GM18870 (cell line): ENCODE measurements at regions not wholly inside any gene's neighbourhood (a gene's known extent, or its start where the extent isn't known, plus 50 kb on each side); places are given as distances from the start of the nearest gene placed in this dataset.

Experiments
- ATAC-seq: cut with Tn5 transposase; IDR thresholded peaks from one replicate; pipeline ENCODE4 v1.9.1; 2021; ENCODE audit warnings: moderate library complexity; ENCODE audit not compliant: unreplicated experiment

DNA sequence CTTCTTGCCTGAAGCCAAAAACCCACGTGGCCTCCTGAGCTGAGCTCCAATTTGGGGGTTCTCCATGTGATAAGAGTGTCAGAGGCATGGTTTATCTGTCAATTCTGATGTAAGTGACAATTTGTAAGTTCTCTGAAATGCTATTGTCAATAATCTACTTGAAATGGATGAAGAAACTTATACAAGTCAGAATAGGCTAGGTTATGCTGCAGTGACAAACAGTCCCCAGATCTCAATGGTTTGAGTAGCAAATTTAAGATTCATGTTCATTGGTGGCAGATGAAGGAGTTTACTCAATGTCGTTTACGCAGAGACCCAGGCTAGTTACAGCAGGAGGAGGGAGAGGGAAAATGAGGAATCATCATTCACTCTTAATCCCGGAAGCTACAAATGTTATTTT is 352.4 kb downstream of the KIF16B start:
- ATAC-seq: no peak

DNA sequence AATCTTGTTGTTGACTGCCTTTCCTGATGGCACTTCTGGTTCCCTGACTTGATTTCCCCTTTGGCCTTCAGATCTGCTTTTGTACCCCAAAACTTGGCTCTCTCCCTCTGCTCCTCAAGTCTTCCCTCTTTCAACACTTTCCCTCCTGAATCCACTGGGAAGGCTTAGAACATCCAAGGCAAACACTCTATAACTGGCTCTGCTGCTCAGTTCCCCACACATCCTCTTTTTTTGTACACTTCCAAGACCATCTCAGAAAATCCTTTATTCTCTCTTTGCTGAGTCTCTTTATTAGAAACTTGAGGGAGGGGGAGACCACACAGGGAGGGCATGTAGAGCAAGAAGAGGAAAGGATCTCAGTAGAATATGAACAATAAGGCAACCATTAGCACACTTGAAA is 354.1 kb downstream of the KIF16B start:
- no peak for ATAC-seq

DNA sequence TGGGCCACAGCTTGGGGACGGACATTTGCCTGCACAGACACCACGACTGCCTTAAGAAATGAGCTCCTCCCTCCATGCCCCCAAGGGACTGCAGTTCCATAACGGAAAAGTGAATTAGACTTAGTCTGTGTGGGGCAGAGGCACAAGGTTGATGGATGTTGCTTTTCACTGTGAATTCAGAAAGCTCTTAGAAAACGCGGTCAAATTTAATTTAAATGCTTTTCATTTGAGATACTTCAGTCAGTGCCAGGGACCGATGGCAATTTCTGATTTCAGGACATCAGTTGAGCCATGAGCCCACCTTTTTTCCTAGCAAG is 356.4 kb downstream of the KIF16B start:
- ATAC-seq: no peak

DNA sequence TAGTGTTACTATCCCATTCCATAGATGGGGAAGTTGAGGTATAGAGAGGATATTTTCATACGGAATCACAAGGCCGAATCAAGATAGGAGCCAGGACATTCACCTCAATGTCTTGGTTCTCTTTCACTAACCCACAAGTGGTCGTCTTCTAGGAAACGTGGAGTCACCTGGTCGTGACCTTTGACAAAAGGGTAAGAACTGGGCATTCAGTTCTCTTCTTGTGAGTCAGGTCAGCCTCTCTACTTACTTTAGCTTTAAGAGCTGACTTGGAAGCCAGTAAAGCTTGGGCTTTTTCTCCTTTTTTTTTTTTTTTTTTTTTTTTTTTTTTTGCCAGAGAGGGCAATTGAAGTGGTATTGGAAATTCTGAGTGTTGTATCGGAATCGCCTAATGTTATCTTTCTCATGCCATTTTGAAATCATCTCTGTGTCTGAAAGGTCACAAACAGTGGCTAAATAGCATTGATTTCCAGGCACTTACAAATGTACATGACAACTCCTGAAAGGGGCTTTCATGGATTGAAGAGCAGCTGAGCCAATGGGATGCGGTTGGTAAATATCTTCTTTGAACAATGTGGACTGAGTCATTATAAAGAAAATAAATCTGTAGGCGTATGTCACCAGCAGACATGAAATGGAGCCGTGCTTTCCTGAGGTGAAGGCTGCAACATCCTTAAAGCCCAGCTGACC is 356.9 kb downstream of the KIF16B start:
- ATAC-seq: no peak

DNA sequence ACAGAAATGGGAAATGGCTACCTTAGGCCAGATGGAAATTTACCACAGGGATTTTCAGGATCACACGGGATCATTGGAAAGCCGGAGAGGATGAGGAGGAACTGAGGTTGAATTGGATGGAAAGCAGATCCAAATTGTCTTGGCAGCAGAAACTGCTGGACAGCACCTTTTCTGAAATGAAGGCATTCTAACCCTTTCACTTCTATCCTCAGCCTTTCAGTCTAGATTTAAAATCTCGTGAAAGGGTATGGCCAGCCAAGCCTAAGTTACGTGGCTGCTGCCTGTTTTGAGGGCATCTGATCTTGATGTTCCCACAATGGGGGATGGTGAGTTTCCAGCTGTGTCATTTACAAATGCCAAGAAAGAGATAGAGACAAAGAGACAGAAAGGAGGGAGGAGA is 358.2 kb downstream of the KIF16B start:
- no peak for ATAC-seq

- no peak for ATAC-seq
Observed at GRCh38 chr20:16212790-16213189, 360.5 kb downstream of the KIF16B start.

GRCh38 chr20:16209951-16210361 is 363.3 kb downstream of the KIF16B start:
- no peak for ATAC-seq

DNA sequence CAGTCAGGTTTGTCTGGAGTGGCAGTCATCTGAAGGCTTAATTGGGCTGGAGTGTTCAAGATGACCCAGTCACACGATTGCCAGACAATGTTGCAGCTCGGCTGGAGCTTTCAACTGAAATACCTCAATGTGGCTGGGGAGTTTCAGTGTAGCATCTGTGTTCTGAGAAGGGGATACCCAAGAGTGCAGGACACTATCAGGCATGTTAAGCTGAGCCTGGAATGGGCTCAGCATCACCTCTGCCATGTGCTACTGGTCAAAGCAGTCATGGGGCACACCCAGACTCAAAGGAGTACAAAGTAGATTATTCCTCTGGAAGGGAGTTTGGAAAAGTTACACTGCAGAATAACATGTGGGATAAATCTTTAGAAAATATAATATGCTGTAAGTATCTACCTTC is 363.9 kb downstream of the KIF16B start:
- no peak for ATAC-seq

DNA sequence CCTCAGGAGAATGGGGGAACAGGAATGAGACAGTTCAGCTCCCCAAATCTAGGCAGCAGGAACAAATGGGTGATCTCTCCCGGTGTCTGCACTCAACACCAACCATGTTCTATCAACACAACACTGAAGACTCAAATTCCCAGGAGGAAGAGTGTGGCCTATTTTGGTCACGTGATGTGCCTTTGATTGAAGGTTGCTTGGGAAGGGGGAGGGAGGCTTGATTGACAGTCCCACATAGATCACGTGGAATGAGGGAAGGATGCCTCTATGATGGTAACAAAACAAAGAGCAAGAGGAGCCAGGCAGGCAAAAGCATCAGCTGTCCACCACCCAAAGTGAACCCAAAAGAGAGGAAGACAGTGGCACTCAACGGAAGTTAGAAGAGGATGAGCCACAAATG is 364.8 kb downstream of the KIF16B start:
- ATAC-seq: no peak

- ATAC-seq: no peak
Observed at GRCh38 chr20:16206817-16207216, 366.4 kb downstream of the KIF16B start.

GRCh38 chr20:16205507-16205906 is 367.7 kb downstream of the KIF16B start:
- no peak for ATAC-seq

GRCh38 chr20:16203096-16203495 is 370.2 kb downstream of the KIF16B start:
- no peak for ATAC-seq

GRCh38 chr20:16201191-16201590 is 372.1 kb downstream of the KIF16B start:
- ATAC-seq: no peak

DNA sequence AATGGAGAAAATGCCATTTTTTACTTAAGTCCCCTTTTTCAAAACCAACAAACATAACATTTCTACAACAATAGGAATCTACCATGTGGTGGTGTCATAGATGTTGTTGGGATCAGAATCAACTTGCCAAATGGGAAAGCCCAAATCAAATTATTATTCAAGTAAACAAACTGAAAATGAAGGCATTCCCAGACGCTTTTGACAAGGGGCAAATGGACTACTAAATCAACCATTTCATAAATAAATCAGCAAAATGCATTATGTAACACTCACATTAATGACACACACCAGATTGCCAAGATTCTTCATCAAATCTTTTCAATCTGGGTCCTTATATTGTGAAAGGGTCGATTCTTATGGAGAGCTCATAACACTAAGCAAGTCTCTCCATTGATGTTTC is 375.6 kb downstream of the KIF16B start:
- ATAC-seq: no peak

DNA sequence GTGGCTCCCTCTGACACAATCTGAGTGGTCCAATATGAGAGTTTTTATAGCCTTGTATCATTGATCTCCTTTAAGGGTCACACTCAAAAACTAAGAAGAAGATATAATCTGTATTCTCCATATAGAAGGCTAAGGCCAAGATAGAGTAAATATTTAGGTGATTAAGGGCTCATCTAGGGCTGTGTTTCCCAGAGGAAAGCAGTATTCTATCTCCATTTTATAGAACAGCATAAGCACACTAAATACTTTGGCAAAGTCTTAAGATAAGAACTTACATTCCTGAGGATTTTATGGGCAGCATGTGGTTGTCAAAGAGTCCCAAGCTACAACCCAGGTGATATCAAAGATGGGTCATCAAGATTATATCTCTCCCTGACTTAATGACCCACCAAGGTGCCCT is 377.6 kb downstream of the KIF16B start:
- no peak for ATAC-seq

DNA sequence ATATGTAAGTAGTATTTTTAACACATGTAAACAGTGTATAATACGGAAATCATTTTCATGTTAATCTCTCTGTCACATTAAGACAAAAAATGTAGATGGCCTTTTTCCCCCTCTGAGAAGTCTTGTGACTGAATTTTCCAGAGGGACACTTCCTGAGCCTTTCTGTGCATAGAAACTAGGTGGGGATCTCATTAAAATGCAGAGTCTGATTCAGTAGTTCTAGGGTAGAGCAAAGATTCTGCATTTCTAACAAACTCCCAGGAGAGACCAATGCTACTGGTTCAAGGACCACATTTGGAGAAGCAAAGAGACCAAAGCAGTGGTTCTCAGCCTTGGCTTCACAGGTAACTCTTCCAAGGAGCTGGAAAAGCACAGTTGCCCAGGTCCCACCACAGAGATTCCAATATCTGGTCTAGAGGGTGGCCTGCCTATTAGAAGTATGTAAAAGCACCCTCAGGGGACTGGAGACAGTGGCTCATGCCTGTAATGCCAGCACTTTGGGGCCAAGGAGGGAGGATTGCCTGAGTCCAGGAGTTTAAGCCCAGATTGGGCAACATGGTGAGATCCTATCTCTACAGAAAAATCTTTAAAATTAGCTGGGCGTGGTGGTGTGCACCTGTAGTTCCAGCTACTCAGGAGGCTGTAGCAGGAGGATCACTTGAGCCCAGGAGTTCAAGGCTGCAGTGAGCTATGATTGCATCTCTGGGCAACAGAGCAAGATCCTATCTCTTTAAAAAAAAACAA is 378.5 kb downstream of the KIF16B start:
- no peak for ATAC-seq

GRCh38 chr20:16191496-16191895 is 381.8 kb downstream of the KIF16B start:
- no peak for ATAC-seq

DNA sequence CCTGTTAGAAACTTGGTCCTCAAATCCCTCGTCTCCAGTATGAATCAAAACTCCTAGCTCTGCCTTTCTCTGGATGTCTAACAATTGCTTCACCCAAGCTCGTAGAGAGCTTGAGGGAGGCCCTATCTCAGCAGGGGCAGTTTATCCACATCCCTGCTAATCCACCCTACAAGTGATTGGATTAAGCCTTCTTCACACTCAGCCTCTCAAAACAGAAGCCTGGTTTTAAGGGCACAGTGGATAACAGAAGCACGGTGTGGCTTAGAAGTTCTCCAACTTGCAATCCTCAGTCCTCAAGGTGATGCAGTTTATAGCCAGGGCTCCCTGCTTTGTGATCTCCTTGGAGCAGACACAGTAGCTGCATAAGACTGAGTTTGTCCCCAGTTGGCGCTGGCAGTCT is 383.9 kb downstream of the KIF16B start:
- no peak for ATAC-seq

- no peak for ATAC-seq
Observed at GRCh38 chr20:16187956-16188616, 385.2 kb downstream of the KIF16B start.

DNA sequence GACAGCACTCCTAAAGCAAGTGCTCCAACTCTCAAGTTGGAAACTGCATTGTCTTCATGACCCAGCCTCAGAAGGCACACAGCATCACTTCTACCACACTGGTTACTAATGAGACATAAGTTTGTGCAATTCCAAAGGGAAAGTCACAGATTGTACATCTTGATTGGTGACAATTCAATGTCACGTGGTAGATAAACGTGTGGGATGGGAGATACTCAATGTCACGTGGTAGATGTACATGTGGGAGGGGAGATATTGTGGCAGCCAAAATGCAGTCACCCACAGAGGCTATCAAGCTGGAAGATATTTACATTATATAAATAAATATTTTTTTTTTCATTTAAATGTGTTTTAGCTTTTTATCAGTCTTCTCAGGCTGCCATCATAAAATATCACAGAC is 393.3 kb downstream of the KIF16B start:
- no peak for ATAC-seq

DNA sequence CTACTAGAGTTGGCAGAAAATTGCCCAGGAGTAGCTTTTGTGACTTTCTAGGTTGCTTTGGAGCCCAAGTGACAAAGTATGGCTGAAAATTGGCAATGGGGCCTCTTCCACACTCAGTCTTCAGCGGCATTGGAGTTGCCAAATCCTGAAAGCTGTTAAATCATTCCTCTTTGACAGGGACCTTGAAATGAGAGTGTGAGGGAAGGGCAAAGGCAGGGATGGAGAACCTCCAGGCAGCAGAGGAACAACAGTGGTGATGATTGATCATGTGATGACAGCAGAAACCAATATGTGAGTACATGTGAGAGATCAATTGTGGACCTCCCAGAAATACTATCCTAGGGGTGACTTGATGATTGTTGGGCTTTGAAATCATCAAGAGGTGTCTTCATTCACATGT is 393.9 kb downstream of the KIF16B start:
- no peak for ATAC-seq

GRCh38 chr20:16178546-16179135 is 394.6 kb downstream of the KIF16B start:
- no peak for ATAC-seq
